GM21367 (cell line): ENCODE measurements at regions not wholly inside any gene's neighbourhood (a gene's known extent, or its start where the extent isn't known, plus 50 kb on each side); places are given as distances from the start of the nearest gene placed in this dataset.
"Not testable (repeated sequence)": the region's sequence is repeated elsewhere in the genome, so short reads cannot be mapped to it uniquely, and the experiment has no call there.

Experiments used
- ATAC-seq: cut with Tn5 transposase; IDR thresholded peaks from one replicate; pipeline ENCODE4 v1.9.1; 2021; ENCODE audit not compliant: unreplicated experiment

GRCh38 chr5:135185481-135186065 lies 151.5 kb upstream of the PITX1 start:
- no peak for ATAC-seq

GRCh38 chr5:135184646-135185045 lies 150.6 kb upstream of the PITX1 start:
- no peak for ATAC-seq

- ATAC-seq = no peak
Observed at GRCh38 chr5:135183464-135183863, 149.4 kb upstream of the PITX1 start.

GRCh38 chr5:135182675-135183074 lies 148.6 kb upstream of the PITX1 start:
- no peak for ATAC-seq

- ATAC-seq = no peak
Observed at GRCh38 chr5:135181653-135182052, 147.6 kb upstream of the PITX1 start.

GRCh38 chr5:135179308-135179980 lies 145.4 kb upstream of the PITX1 start:
- no peak for ATAC-seq

GRCh38 chr5:135178476-135179155 lies 144.6 kb upstream of the PITX1 start:
- no peak for ATAC-seq

- no peak for ATAC-seq
Observed at GRCh38 chr5:135177591-135177990, 143.6 kb upstream of the PITX1 start.

- ATAC-seq = no peak
Observed at GRCh38 chr5:135176991-135177390, 143.0 kb upstream of the PITX1 start.

GRCh38 chr5:135174315-135175096 lies 140.5 kb upstream of the PITX1 start:
- no peak for ATAC-seq

- no peak for ATAC-seq
Observed at GRCh38 chr5:135173662-135174290, 139.7 kb upstream of the PITX1 start.

GRCh38 chr5:135172718-135173117 lies 138.7 kb upstream of the PITX1 start:
- no peak for ATAC-seq

GRCh38 chr5:135171336-135171735 lies 137.3 kb upstream of the PITX1 start:
- no peak for ATAC-seq

- no peak for ATAC-seq
Observed at GRCh38 chr5:135170500-135170899, 136.5 kb upstream of the PITX1 start.

GRCh38 chr5:135169753-135170152 lies 135.7 kb upstream of the PITX1 start:
- ATAC-seq = no peak

GRCh38 chr5:135167634-135168033 lies 133.6 kb upstream of the PITX1 start:
- ATAC-seq = no peak

GRCh38 chr5:135164873-135165614 lies 131.0 kb upstream of the PITX1 start:
- ATAC-seq = not testable (repeated sequence)

- ATAC-seq = no peak
Observed at GRCh38 chr5:135163964-135164363, 129.9 kb upstream of the PITX1 start.

- no peak for ATAC-seq
Observed at GRCh38 chr5:135163391-135163790, 129.4 kb upstream of the PITX1 start.

- no peak for ATAC-seq
Observed at GRCh38 chr5:135162661-135163265, 128.7 kb upstream of the PITX1 start.
